Inflammatory macrophage treated with lipopolysaccharide for 4 hours (primary cell): ENCODE measurements at regions not wholly inside any gene's neighbourhood (a gene's known extent, or its start where the extent isn't known, plus 50 kb on each side); places are given as distances from the start of the nearest gene placed in this dataset.

Source experiments
- DNase-seq: peaks from one replicate; pipeline ENCODE4 v3.0.0-alpha.2; 2020

DNA sequence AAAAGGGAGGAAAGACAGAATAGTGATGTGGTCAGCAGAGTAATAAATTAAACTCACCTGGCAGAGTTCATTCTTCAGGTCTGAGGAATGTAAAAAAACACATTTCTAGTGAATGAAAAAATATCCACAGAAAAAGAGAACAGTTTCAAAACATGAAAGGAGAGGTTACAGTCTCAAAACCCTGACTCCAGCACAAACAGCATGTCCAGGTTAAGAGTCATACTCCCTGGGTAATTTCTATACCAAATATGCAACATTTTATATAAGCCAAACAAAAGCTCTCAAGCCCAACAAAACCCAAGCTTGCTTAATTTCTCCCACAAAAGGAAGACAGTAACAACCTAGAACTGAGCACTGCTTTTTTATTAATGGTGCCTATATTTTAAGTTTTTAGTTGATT lies 173.0 kb downstream of the NTMT2 start:
- no peak for DNase-seq

DNA sequence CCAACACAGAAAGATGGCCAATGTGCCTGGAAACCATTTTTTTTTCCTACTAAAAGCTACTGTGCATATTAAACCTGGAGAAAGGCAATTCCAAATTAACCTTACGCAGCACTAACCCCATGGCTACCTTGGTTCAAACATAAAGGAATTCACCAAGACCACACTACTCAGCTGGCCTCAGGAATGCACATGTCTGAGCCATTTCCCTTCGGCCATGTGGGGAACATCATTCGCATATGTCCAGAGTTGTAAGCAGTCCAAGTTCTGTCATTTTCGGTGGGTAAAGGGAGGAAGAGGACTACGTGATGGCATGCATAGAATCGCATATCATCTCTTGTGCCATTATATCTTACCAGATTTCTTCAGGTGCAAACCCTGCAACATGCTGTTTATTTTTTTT lies 175.4 kb downstream of the NTMT2 start:
- DNase-seq = no peak

DNA sequence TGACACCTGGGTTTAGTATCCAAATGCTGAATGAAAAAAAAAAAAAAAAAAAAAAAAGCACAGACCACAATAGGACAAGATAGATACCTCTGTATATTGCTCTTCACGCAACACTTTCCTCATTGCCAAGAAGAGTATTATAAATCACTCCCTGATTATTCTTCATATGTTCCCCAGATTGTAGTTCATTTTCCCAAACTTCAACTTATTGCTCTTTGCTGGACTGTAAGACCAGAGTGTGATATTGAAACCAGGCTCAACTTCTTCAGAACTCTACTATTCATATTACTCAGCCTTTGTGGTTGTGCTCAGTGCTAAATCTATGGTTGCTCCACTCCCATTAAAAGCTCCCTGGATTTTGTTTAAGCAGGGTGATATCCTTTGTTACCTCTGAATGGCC lies 180.4 kb downstream of the NTMT2 start:
- DNase-seq = no peak

DNA sequence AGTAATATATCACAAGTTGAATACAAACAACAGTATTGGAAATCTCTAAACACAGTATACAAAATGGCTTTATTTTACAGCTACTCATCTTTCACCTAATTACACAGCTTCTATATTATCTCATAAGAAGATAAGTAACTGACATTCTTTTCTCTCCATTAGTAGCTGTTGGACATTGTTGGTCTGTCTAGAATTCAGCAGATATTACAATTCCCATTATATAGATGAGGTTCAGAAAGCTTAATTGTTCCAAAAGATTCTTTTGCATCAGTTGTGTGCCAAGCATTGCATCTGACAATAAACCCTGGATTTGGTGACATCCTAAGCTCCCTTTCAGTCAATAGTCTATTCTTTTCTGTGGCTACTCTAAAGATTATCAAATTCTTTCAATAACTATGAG lies 187.0 kb downstream of the NTMT2 start:
- DNase-seq = no peak

DNA sequence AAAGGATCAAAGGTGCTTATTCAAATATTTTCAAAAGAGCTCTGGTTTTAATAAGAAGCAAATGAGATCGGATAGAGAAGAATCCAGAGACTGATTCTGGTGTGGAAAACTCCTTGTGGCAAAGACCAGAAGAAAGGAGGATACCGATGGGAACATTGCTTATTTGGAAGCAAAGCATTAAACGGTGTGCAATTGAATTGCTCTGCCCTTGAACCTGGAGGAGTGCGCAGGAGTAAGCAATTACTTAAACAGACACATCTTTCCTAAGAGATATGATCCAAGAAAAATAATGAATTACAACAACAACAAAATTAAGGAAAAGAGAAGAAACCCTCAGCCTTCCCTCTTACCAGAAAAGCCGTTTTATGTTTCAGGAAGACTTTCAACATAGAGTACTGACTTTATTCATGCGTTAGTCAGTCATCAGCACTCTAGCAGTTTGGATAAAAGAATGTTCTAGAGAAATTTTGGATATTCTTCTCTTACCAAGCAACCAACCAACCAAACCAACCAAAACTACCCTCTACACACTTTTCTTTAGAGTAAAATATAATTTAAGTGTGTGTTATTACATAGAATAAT lies 191.7 kb downstream of the NTMT2 start:
- no peak for DNase-seq

DNA sequence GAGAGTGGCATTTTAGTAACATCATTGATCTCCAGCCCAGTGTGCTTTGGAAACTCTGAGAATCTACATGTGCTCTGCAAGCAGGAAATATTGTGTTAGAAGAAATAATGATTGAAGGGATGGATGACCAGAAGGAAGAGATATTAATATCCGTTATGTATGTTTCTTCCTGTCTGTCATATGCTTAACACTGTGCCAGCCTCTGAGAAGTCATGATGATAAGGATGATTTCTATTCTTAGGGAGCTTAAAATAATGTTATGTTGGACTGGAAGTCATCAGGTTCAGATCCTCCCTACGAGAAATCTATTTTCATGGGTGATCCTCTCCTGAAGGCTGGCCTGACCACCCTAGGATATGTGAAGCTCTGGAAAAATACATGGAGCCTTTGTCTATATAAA lies 192.4 kb upstream of the GORAB start:
- DNase-seq = no peak

DNA sequence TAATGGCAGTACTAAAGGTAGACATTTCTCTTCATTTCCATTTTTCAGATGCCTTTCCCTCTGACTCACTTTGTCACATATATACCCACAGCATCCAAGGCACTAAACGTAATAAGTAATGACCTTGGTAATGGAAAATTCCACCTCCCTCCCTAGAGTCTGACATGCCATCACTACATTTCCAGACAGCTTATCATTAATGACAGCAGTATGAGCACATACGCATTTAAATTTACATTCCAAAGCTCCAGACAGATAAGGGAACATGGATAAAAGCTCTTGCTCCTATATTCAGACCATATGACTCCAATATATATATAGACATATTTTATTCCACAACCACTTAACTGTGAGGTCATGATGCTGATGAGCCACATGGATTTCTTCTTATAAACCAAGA lies 191.7 kb upstream of the GORAB start:
- no peak for DNase-seq

DNA sequence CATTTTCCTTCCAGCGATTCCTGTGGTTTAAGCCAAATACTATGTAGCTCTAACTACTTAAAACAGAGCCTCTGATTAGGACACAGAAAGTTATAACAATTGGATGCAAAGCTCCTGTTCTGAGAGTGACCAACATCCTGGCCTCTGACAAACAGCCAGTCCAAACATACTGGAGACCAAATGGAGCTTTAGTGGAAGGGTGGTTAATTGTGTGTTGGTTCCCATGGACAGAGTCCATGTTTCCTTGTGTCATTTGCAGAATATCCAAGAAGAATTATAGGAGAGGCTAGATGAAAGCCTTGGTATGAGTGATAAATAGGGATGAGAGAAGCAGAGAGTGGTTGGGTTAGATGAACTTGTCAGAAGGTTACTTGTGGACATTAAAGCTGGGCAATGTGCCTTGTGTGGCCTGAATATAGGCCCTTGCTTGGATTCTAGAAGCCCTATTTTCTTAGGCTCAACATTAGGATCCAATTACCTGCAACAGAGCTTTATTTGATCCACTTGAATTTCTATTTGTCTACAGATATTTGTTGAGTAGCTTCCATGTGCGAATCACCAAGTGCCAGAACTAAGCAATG lies 180.5 kb upstream of the GORAB start:
- DNase-seq = no peak

DNA sequence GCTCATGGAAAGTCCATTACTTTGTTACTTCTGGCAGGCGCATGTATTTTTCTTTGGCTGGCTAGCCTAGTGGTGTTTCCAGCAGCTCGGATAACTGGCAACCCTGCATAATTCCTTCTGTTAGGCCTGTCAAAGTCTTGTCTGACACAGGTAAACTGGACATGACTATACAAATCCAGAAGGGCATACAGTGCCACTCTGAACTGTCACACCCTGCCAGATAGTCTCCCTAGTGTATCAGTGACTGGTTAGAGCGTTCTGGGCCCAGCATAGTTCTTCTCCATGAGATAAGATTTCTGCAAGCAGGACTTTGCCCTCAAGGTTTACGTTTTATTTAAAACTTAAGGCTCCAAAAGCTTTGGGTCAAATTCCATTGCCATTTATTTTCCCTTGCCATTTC lies 177.7 kb upstream of the GORAB start:
- no peak for DNase-seq

DNA sequence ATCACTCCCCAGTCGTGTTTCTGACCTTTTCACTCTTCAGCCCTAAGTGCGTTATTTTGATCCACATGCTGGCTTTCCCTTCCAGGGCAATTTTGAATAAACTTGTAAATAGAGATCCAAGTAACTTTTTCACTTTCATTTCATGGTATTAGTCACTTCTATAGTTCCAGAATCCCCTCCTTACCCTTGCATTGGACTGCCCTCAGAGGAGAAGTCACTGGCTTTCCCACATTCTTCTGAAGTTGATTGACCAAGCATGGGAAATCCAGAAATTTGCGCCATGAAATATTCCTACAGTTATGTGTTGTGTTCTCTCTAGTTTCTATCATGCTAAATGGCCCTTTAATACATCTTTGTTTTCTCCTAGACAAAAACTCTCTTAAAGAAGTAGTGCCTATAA lies 177.3 kb upstream of the GORAB start:
- DNase-seq = peak; percentile 0

DNA sequence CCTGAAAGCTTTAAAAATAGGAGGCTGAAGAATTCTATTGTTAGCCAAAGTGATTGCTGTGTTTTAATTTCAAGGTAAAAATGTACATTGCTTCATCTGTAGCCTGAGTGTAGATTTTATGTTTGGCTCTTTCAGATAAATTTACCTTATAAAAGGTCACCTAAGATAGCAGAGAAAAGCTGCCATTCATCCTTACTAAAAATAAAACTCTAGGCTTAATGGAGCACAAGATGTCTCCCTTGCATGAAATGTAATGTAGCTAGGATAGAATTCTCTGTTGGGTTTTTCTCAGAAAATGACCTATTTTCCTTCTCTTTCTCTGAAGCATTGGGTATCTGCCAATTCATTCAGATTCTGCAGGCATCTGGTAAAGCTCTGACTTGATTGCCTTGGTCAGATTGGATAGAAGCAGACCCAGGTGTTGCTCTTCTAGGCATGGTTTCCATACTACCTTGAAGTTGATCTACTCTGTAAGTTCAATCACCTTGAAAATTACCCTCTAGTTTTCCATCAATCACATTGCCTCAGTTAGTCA lies 176.6 kb upstream of the GORAB start:
- no peak for DNase-seq

DNA sequence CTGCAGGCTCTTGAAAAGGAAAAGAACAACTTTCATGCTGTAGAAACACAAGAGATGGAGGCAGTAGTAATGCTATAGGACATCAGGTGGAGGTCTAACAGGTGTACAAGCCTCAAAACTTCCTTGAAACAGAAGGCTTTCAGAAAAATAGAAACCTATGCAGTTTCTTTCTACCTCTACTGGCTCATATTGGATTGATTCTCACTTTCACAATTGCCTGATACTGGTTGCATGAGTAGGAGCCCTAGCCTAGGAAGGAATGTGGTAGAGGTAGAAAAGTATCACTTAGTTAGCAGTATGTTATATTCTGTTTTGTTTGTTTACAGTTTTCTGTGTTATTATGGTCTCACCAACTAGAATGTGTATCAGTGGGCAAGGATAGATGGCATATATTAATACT lies 175.4 kb upstream of the GORAB start:
- DNase-seq = no peak

DNA sequence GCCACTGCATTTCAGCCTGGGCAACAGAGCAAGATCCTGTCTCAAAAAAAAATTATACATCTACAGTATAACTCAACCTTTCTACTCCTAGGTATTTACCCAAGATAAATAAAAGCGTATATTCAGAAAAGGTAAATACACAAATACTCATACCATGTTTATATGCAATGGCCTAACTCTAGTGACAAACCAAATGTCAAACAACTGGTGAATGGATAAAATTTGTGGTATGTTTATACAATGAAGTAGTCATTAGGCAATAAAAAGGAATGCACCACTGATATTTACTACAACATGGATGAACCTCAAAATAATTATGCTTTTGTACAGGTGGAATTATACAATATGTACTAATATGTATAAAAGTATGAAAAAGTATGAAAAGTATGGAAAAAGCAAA lies 174.2 kb upstream of the GORAB start:
- DNase-seq = no peak

DNA sequence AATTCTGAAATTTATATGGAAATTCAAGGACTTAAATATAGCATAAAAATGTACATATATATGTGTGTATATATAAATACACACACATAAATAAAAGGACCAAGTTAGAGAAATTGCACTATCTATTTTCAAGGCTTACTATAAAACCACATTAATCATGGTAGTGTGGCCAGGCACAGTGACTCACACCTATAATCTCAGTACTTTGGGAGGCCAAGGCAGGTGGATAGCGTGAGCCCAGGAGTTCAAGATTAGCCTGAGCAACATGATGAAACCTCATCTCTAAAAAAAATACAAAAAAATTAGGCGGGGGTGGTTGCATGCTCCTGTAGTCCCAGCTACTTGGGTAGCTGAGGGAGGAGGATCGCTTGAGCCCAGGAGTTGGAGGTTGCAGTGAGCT lies 171.4 kb upstream of the GORAB start:
- no peak for DNase-seq

DNA sequence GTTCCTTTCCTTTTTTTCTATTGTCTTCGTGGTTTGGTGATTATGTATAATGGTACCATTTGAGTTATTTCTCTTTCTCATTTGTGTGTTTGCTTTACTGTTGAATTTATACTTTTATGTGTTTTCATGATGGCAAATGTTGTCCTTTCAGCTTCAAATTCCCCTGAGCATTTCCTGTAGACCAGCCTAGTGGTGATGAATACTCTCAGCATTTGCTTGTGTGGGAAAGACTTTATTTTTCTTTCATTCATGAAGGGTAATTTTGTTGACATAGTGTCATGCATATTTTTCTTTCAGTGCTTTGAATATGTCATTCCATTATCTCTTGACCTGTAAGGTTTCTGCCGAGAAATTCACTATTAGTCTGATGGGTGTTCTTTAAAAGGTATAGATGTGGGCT lies 166.6 kb upstream of the GORAB start:
- DNase-seq = no peak

DNA sequence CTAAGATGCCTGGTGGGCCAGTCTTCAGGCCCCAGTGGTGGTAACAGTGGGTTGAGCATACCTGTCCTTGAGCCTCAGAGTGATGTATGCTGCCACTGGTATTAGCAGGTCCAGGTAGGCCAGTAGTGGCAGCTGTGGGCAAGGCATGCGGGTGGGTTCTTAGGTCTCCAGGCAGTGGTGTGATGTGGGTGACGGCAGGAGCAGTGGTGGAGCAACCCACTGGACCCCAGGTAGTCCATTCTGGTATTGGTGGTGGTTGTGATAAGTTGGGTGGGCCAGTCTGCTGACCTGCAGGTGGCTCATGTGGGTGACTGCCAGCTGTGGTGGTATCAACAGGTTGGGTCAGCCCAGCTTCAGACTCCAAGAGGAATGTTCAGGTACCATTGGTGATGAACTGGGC lies 165.0 kb upstream of the GORAB start:
- DNase-seq = no peak

DNA sequence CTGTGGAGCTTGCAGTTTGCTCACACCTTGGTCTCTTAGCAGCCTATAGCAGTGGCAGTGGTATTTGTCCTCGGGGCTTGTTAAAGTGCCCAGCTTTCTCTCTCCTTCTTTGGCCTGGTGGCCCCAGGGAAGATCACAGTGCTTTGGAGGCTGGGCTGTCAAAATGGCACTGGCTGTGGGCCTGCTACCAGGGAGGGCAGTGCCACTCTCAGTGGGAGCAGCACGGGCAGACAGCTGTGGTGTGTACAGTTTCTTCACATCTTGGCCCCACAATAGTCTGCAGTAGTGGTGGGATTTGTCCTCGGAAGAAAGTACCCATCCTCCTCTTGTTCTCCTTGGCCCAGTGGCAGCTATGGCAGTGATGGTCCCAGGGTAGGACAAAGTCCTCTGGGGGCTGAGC lies 164.4 kb upstream of the GORAB start:
- DNase-seq = no peak

DNA sequence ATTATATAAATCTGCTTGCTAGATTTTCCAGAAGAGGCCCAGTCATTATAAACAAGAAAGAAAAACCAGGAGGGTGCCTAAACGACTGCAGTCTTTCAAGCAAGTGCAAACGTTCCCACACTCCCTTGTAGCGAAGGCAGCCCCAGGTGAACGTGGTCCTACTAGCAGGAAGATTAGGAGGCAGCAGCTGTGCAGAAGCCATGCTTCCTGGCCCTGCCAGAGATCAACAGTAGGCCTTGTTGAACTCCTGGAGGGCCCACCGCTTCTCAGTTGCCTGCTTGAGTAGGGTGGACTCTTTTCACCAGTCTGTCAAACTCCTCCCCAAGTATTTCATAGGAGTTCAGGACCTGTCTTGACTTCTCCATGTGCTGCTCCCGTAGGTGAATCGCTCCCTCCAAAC lies 163.0 kb upstream of the GORAB start:
- no peak for DNase-seq

DNA sequence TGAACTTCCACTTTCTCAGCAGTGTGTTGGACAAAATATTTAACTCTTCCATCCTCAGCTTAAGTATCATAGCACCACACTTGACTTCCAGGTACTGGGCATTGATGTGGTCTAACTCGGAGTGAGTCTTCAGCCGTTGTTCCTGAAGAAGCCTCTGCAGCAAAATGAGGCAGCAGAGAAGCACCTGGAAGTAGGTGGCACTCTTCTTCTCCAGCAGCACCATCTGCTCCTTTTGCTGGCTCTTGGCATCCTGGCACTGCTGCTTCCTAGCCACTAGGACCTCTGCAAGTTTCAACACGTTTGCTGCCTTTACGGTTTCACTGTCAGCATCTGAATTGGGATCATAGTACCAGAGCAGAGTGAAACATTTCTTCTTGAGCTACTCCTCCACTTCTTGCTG lies 162.5 kb upstream of the GORAB start:
- no peak for DNase-seq

DNA sequence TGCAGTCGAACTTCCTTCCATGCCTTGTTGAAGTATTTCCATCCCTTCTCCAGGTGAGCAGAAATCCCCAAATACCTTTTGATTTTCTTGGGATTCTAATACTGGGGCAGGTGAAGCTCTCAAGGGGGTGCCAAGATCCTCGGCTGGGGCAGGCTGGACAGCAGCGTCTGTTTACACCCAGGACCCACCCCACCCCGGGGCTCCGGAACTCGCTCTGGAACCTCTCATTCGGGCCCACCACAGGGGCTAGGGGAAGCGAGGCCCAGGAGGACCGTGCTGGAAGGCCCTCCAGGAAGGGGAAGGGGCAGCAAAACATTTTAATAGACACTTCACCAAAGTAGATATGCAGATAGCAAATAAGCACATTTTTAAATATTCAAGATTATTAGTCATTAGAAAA lies 161.9 kb upstream of the GORAB start:
- no peak for DNase-seq

DNA sequence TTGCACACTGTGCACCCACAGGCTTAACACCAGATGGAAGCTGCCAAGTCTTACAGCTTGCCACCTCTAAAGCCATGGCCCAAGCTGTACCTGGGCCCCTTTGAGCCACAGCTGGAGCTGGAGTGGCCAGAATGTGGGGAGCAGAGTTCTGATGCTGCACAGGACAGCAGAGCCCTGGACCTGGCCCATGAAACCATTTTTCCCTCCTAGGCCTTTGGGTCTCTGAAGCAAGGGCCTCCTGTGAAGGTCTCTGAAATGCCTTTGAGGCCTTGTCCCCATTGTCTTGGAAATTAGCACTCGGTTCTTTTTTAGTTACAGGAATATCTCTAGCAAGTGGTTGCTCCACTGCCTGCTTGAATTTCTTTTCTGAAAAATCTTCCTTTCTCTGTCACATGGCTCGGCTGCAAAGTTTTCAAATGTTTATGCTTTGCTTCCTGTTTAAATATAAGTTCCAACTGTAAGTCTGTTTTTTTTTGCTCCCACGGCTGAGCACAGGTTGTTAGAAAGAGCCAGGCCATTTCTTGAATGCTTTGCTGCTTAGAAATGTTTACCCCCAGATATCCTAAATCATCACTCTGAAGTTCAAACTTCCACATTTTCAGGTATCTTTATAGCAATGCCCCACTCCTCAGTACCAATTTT lies 156.8 kb upstream of the GORAB start:
- no peak for DNase-seq

DNA sequence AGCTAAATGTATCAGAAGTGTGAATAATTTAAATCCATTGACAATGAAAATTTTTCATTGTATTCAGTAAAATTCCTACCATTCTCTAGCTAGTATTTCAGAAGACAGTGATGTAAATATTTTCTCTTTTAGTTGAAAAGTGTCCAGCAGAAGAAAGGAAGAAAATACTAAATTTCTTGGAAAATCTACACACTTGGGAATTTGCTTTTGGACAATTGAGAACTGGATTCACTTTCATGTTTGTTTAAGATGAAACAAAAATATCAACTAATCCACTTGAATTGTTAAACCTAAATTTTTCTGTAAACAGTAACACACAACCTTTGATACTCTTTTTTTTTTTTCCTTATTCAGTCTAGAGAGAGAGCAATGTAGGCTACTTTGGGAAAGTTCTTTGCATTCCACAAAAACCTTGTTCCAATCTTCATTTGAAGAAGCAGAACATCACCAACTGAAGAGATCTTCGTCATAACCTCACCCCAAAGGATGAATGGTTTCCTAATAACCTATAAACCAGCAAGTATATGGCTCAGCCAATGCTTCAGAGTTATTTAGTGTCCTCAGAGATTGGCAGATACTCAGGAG lies 155.1 kb upstream of the GORAB start:
- DNase-seq = no peak

DNA sequence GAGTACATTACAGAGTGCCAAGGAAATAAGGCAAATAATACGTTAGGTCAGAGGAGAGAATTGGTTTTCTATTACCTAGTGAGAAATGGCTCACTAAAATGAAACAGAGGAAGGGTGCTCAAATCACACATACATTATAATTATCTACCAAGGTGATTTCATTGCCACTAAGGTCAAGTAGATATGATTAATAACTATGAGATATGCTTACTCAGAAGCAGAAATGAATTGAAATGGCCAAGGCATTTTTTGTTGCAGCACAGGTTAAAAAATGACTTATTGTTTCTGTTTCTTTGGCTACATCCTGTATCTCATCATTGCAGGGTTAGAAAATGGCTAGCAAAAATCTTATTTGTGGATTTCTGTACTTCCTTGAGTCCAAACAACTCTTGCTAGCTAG lies 154.5 kb upstream of the GORAB start:
- DNase-seq = no peak

DNA sequence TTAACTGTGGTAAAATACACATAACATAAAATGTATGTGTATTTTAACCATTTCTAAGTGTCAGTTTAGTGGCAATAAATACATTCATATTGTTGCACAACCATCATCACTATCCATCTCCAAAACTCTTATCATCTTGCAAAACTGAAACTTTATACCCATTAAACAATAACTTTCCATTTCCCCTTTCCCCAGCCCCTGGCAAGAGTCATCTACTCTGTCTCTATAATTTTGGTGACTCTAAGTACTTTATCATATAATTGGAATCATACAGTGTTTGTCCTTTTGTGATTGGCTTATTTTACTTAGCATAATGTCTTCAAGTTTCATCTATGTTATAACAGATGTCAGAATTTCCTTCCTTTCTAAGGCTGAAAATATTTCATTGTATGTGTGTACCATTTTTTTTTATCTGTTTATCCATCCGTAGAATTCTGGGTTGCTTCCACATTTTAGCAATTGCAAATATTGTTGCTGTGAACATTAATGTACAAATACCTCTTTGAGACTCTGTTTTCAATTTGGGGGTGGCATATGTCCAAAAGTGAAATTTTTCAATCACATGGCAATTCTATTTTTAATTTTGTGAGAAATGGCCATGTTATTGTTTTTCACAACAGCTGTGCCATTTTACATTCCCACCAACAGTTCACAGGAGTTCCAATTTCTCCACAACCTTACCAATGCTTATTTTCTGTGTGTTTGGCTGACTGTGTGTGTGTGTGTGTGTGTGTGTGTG lies 153.9 kb upstream of the GORAB start:
- DNase-seq = no peak
